HEK293 (cell line): ENCODE measurements at regions not wholly inside any gene's neighbourhood (a gene's known extent, or its start where the extent isn't known, plus 50 kb on each side); places are given as distances from the start of the nearest gene placed in this dataset.

Experiments used
- CTCF ChIA-PET: fragments of 350-600 bp; formaldehyde crosslinking; extraction: SDS; loops from one replicate; lab custom pipeline; 2021; ENCODE audit warnings: antibody characterized with exemption; lab: Yijun Ruan, JAX
- POLR2A ChIA-PET: fragments of 300-600 bp; formaldehyde crosslinking; extraction: SDS; loops from one replicate; lab custom pipeline; 2020; ENCODE audit warnings: antibody characterized with exemption, inconsistent platforms; lab: Yijun Ruan, JAX
- H3K27ac ChIP-seq: fragments of 200-500 bp; sonication (Bioruptor generic); 2 replicates; pipeline ENCODE4 v1.5.1; 2014; ENCODE audit warnings: low read depth, low read length, control low read depth, inconsistent platforms; ENCODE audit errors: extremely low read depth
- H3K36me3 ChIP-seq, 2 experiments: fragments of 200-500 bp in 1 of 2; sonication (Bioruptor generic) in 1 of 2; 1 replicate in 1 of 2; 2 replicates in 1 of 2; pipeline ENCODE4 v1.5.1; 2014 to 2017; ENCODE audit warnings: inconsistent platforms in 2 of 2, low read length in 2 of 2; ENCODE audit not compliant: control insufficient read depth in 2 of 2, insufficient read depth in 1 of 2
- H3K4me1 ChIP-seq: fragments of 200-500 bp; sonication (Bioruptor generic); 2 replicates; pipeline ENCODE4 v1.5.1; 2014; ENCODE audit warnings: mild to moderate bottlenecking, low read length, inconsistent platforms; ENCODE audit not compliant: control insufficient read depth, insufficient read depth
- H3K4me3 ChIP-seq: 2 replicates; pipeline ENCODE4 v1.5.1; 2011; ENCODE audit warnings: low read depth, mild to moderate bottlenecking, control low read depth, low read length, moderate library complexity
- H3K9me3 ChIP-seq: fragments of 200-500 bp; sonication (Bioruptor generic); 2 replicates; pipeline ENCODE4 v1.5.1; 2014; ENCODE audit warnings: low read depth, low read length, inconsistent platforms; ENCODE audit not compliant: control insufficient read depth, insufficient read depth
- GLI2 ChIP-seq: fragments of 450-650 bp; formaldehyde crosslinking; IDR thresholded peaks from 2 replicates; pipeline ENCODE4; 2017; ENCODE audit warnings: missing biosample characterization, missing genetic modification characterization, low read depth, borderline replicate concordance
- MZF1 ChIP-seq: fragments of 450-650 bp; formaldehyde crosslinking; IDR thresholded peaks from 2 replicates; pipeline ENCODE4 v1.5.1; 2017; ENCODE audit warnings: missing biosample characterization, missing genetic modification characterization, borderline replicate concordance
- OVOL3 ChIP-seq: fragments of 450-650 bp; formaldehyde crosslinking; IDR thresholded peaks from 2 replicates; pipeline ENCODE4 v1.5.1; 2016; ENCODE audit warnings: missing biosample characterization, missing genetic modification characterization
- RBAK ChIP-seq: fragments of 450-650 bp; formaldehyde crosslinking; IDR thresholded peaks from 2 replicates; pipeline ENCODE4 v1.5.1; 2016; ENCODE audit warnings: missing biosample characterization, missing genetic modification characterization
- SP2 ChIP-seq: fragments of 450-650 bp; formaldehyde crosslinking; IDR thresholded peaks from 2 replicates; pipeline ENCODE4 v1.5.1; 2016; ENCODE audit warnings: missing biosample characterization, missing genetic modification characterization
- TRIM28 ChIP-seq: IDR thresholded peaks from 2 replicates; pipeline ENCODE4 v1.6.1; 2011; ENCODE audit warnings: low read length, control low read depth, borderline replicate concordance
- ZBTB17 ChIP-seq: fragments of 450-650 bp; formaldehyde crosslinking; IDR thresholded peaks from 2 replicates; pipeline ENCODE4 v1.5.1; 2016; ENCODE audit warnings: missing biosample characterization, missing genetic modification characterization
- ZBTB20 ChIP-seq: fragments of 450-650 bp; formaldehyde crosslinking; IDR thresholded peaks from 2 replicates; pipeline ENCODE4 v1.5.1; 2016; ENCODE audit warnings: missing biosample characterization, missing genetic modification characterization
- ZNF114 ChIP-seq: fragments of 450-650 bp; formaldehyde crosslinking; IDR thresholded peaks from 2 replicates; pipeline ENCODE4 v1.5.0; 2017; ENCODE audit warnings: missing biosample characterization, missing genetic modification characterization
- ZNF175 ChIP-seq: fragments of 450-650 bp; formaldehyde crosslinking; IDR thresholded peaks from 2 replicates; pipeline ENCODE4 v1.5.1; 2016; ENCODE audit warnings: missing biosample characterization, missing genetic modification characterization
- ZNF184 ChIP-seq: fragments of 450-650 bp; IDR thresholded peaks from 2 replicates; pipeline ENCODE4 v1.5.1; 2018; ENCODE audit warnings: missing biosample characterization, mild to moderate bottlenecking, missing genetic modification characterization
- ZNF211 ChIP-seq: fragments of 450-650 bp; formaldehyde crosslinking; IDR thresholded peaks from 2 replicates; pipeline ENCODE4 v1.5.1; 2016; ENCODE audit warnings: low read depth, missing biosample characterization, missing genetic modification characterization
- ZNF248 ChIP-seq: fragments of 450-650 bp; formaldehyde crosslinking; IDR thresholded peaks from 2 replicates; pipeline ENCODE4 v1.5.1; 2017; ENCODE audit warnings: missing biosample characterization, missing genetic modification characterization
- ZNF266 ChIP-seq: fragments of 450-650 bp; formaldehyde crosslinking; IDR thresholded peaks from 2 replicates; pipeline ENCODE4 v1.5.1; 2016; ENCODE audit warnings: missing biosample characterization, missing genetic modification characterization, low read depth
- ZNF311 ChIP-seq: fragments of 450-650 bp; formaldehyde crosslinking; IDR thresholded peaks from 2 replicates; pipeline ENCODE4 v1.5.1; 2017; ENCODE audit warnings: missing biosample characterization, missing genetic modification characterization, borderline replicate concordance
- ZNF341 ChIP-seq: fragments of 450-650 bp; formaldehyde crosslinking; IDR thresholded peaks from 2 replicates; pipeline ENCODE4; 2016; ENCODE audit warnings: low read depth, missing biosample characterization, missing genetic modification characterization
- ZNF354C ChIP-seq: fragments of 450-650 bp; formaldehyde crosslinking; IDR thresholded peaks from 2 replicates; pipeline ENCODE4 v1.5.1; 2016; ENCODE audit warnings: missing biosample characterization, missing genetic modification characterization, low read depth, borderline replicate concordance
- ZNF501 ChIP-seq: fragments of 450-650 bp; formaldehyde crosslinking; IDR thresholded peaks from 2 replicates; pipeline ENCODE4 v1.5.1; 2016; ENCODE audit warnings: missing biosample characterization, missing genetic modification characterization
- ZNF571 ChIP-seq: fragments of 450-650 bp; formaldehyde crosslinking; IDR thresholded peaks from 2 replicates; pipeline ENCODE4 v1.5.0; 2017; ENCODE audit warnings: missing biosample characterization, missing genetic modification characterization
- ZNF596 ChIP-seq: fragments of 450-650 bp; IDR thresholded peaks from 2 replicates; pipeline ENCODE4 v1.5.0; 2018; ENCODE audit warnings: missing biosample characterization, mild to moderate bottlenecking, missing genetic modification characterization, moderate library complexity
- ZNF610 ChIP-seq: fragments of 450-650 bp; formaldehyde crosslinking; IDR thresholded peaks from 2 replicates; pipeline ENCODE4 v1.5.1; 2016; ENCODE audit warnings: missing biosample characterization, missing genetic modification characterization, borderline replicate concordance
- ZNF623 ChIP-seq: fragments of 450-650 bp; formaldehyde crosslinking; IDR thresholded peaks from 2 replicates; pipeline ENCODE4 v1.5.1; 2016; ENCODE audit warnings: missing biosample characterization, missing genetic modification characterization
- ZNF664 ChIP-seq: fragments of 450-650 bp; formaldehyde crosslinking; IDR thresholded peaks from 2 replicates; pipeline ENCODE4 v1.5.1; 2016; ENCODE audit warnings: missing biosample characterization, missing genetic modification characterization
- ZNF837 ChIP-seq: fragments of 450-650 bp; formaldehyde crosslinking; IDR thresholded peaks from 2 replicates; pipeline ENCODE4 v1.5.1; 2016; ENCODE audit warnings: missing biosample characterization, missing genetic modification characterization
- TF ChIP-seq, protein P1 (sequence below): fragments of 450-650 bp; formaldehyde crosslinking; IDR thresholded peaks from 2 replicates; pipeline ENCODE4 v1.5.1; 2017; ENCODE audit warnings: missing biosample characterization, missing genetic modification characterization
- TF ChIP-seq, protein P2 (sequence below): fragments of 450-650 bp; formaldehyde crosslinking; IDR thresholded peaks from 2 replicates; pipeline ENCODE4 v1.5.1; 2017; ENCODE audit warnings: missing biosample characterization, missing genetic modification characterization
- TF ChIP-seq, protein P3 (sequence below): fragments of 450-650 bp; IDR thresholded peaks from 2 replicates; pipeline ENCODE4 v1.5.1; 2018; ENCODE audit warnings: missing biosample characterization, missing genetic modification characterization

DNA sequence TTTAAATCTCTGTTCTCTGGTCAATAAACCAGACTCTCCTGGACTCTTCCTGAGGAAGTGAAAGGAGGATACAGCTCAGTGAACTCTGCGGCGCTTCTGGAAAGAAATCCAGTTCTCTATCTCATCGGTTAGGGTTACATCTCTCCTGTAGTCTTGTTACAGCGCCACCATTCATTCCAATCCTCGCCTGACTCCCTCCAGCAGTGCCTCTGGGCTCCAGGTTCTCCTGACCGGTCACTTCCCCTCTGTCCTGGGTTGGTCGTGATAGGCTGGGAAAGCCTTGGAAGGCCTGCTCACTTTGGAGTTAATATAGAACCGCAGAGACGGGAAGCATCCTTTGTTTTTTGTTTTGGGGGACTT, 97.0 kb upstream of the STOX2 start:
- ChIA-PET POLR2A (interaction anchor here (0.6 kb wide), 1 partner anchor 62 kb away, joined by 3 read pairs; no protein-coding TSS in a partner anchor), CTCF (no interaction called here)
- TF ChIP-seq ZNF175 (tag by site-specific recombination) (no peak), ZNF341 (tag by site-specific recombination) (no peak), ZNF596 (no peak), ZNF184 (tag by site-specific recombination) (no peak), ZNF571 (tag by site-specific recombination) (no peak), ZNF311 (tag by site-specific recombination) (no peak), SP2 (tag by site-specific recombination) (no peak), MZF1 (tag by site-specific recombination) (no peak), ZBTB17 (tag by site-specific recombination) (no peak), ZNF501 (tag by site-specific recombination) (no peak), ZNF837 (no peak), OVOL3 (tag by site-specific recombination) (no peak), ZNF623 (tag by site-specific recombination) (no peak), ZNF266 (tag by site-specific recombination) (no peak)
- TF ChIP-seq, protein P1, sequence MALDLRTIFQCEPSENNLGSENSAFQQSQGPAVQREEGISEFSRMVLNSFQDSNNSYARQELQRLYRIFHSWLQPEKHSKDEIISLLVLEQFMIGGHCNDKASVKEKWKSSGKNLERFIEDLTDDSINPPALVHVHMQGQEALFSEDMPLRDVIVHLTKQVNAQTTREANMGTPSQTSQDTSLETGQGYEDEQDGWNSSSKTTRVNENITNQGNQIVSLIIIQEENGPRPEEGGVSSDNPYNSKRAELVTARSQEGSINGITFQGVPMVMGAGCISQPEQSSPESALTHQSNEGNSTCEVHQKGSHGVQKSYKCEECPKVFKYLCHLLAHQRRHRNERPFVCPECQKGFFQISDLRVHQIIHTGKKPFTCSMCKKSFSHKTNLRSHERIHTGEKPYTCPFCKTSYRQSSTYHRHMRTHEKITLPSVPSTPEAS (tag by site-specific recombination) = no peak
- TF ChIP-seq, protein P2, sequence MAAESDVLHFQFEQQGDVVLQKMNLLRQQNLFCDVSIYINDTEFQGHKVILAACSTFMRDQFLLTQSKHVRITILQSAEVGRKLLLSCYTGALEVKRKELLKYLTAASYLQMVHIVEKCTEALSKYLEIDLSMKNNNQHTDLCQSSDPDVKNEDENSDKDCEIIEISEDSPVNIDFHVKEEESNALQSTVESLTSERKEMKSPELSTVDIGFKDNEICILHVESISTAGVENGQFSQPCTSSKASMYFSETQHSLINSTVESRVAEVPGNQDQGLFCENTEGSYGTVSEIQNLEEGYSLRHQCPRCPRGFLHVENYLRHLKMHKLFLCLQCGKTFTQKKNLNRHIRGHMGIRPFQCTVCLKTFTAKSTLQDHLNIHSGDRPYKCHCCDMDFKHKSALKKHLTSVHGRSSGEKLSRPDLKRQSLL = no peak
- TF ChIP-seq, protein P3, sequence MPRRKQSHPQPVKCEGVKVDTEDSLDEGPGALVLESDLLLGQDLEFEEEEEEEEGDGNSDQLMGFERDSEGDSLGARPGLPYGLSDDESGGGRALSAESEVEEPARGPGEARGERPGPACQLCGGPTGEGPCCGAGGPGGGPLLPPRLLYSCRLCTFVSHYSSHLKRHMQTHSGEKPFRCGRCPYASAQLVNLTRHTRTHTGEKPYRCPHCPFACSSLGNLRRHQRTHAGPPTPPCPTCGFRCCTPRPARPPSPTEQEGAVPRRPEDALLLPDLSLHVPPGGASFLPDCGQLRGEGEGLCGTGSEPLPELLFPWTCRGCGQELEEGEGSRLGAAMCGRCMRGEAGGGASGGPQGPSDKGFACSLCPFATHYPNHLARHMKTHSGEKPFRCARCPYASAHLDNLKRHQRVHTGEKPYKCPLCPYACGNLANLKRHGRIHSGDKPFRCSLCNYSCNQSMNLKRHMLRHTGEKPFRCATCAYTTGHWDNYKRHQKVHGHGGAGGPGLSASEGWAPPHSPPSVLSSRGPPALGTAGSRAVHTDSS (tag by site-specific recombination) = no peak
- Histone ChIP-seq H3K9me3 (no peaks in the 10 kb centered on the region), H3K36me3 (no peaks in the 10 kb centered on the region), H3K27ac (no peak overlapping the region), H3K4me3 (no peak overlapping the region), H3K4me1 (no peaks in the 10 kb centered on the region)

DNA sequence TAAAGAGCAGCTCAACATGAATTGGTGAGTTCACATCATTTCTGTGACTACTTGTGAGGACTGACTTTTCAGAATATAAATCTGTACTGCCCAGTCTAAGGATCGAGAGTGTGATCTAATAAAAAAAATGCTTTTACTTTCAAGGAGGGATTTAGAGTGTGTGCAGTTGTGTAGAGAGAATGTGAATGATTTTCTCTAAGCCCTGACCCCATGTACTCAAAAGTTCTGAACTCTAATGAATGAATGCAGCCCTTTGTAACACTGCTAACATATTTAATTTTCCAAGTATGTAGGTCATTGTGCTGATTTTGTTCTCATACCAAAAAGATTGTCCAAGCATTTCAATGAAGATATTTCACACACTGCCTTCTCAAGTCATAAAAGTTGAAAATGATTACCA, 92.5 kb upstream of the STOX2 start:
- no peak overlapping the region for H3K27ac ChIP-seq
- TF ChIP-seq GLI2 (tag by site-specific recombination) (no peak), ZNF248 (tag by site-specific recombination) (no peak), RBAK (tag by site-specific recombination) (no peak), ZNF354C (tag by site-specific recombination) (no peak), ZNF664 (tag by site-specific recombination) (no peak), ZNF211 (tag by site-specific recombination) (no peak), TRIM28 (no peak), ZNF571 (tag by site-specific recombination) (no peak), ZNF114 (tag by site-specific recombination) (no peak), ZNF610 (tag by site-specific recombination) (no peak), ZBTB20 (tag by site-specific recombination) (no peak)
- TF ChIP-seq, protein P3 (tag by site-specific recombination) = no peak
- H3K4me1 ChIP-seq = no peaks in the 10 kb centered on the region
- POLR2A ChIA-PET = no interaction called here
- no peaks in the 10 kb centered on the region for H3K36me3 ChIP-seq
- H3K9me3 ChIP-seq = no peaks in the 10 kb centered on the region
- CTCF ChIA-PET = no interaction called here
- H3K4me3 ChIP-seq = no peak overlapping the region
